GF-D8 (cell line): ENCODE measurements at regions not wholly inside any gene's neighbourhood (a gene's known extent, or its start where the extent isn't known, plus 50 kb on each side); places are given as distances from the start of the nearest gene placed in this dataset.
"Not testable (repeated sequence)": the region's sequence is repeated elsewhere in the genome, so short reads cannot be mapped to it uniquely, and the experiment has no call there.

ENCODE experiments used
- DNase-seq: peaks from one replicate; lab custom pipeline; 2025; lab: John Stamatoyannopoulos, UW

GRCh38 chr22:48938741-48939140 lies 888.9 kb downstream of the BRD1 start:
- no peak for DNase-seq

GRCh38 chr22:48937032-48937639 lies 890.5 kb downstream of the BRD1 start:
- DNase-seq = no peak

- DNase-seq = no peak
Observed at GRCh38 chr22:48936391-48936790, 891.3 kb downstream of the BRD1 start.

GRCh38 chr22:48934446-48934845 lies 893.2 kb downstream of the BRD1 start:
- no peak for DNase-seq

- no peak for DNase-seq
Observed at GRCh38 chr22:48931452-48931851, 896.2 kb downstream of the BRD1 start.

GRCh38 chr22:48929276-48929790 lies 898.3 kb downstream of the BRD1 start:
- DNase-seq = no peak

GRCh38 chr22:48927591-48927990 lies 900.1 kb downstream of the BRD1 start:
- DNase-seq = no peak

GRCh38 chr22:48926643-48927042 lies 901.0 kb downstream of the BRD1 start:
- no peak for DNase-seq

- DNase-seq = no peak
Observed at GRCh38 chr22:48926136-48926535, 901.5 kb downstream of the BRD1 start.

GRCh38 chr22:48925450-48925849 lies 902.2 kb downstream of the BRD1 start:
- DNase-seq = no peak

- no peak for DNase-seq
Observed at GRCh38 chr22:48923996-48924395, 903.7 kb downstream of the BRD1 start.

- no peak for DNase-seq
Observed at GRCh38 chr22:48923165-48923865, 904.4 kb downstream of the BRD1 start.

GRCh38 chr22:48921411-48921903 lies 906.2 kb downstream of the BRD1 start:
- no peak for DNase-seq

GRCh38 chr22:48920776-48921241 lies 906.9 kb downstream of the BRD1 start:
- no peak for DNase-seq

- no peak for DNase-seq
Observed at GRCh38 chr22:48919851-48920589, 907.7 kb downstream of the BRD1 start.

- DNase-seq = no peak
Observed at GRCh38 chr22:48919187-48919590, 908.5 kb downstream of the BRD1 start.

- DNase-seq = no peak
Observed at GRCh38 chr22:48918585-48919186, 909.0 kb downstream of the BRD1 start.

- not testable (repeated sequence) for DNase-seq
Observed at GRCh38 chr22:48912356-48913066, 915.2 kb downstream of the BRD1 start.

GRCh38 chr22:48911647-48912046 lies 916.0 kb downstream of the BRD1 start:
- not testable (repeated sequence) for DNase-seq

GRCh38 chr22:48911067-48911466 lies 916.6 kb downstream of the BRD1 start:
- not testable (repeated sequence) for DNase-seq

- no peak for DNase-seq
Observed at GRCh38 chr22:48908547-48908946, 919.1 kb downstream of the BRD1 start.

GRCh38 chr22:48907591-48907990 lies 920.1 kb downstream of the BRD1 start:
- no peak for DNase-seq
